ENCODE measurements at regions not wholly inside any gene's neighbourhood (a gene's known extent, or its start where the extent isn't known, plus 50 kb on each side); places are given as distances from the start of the nearest gene placed in this dataset.

DNA sequence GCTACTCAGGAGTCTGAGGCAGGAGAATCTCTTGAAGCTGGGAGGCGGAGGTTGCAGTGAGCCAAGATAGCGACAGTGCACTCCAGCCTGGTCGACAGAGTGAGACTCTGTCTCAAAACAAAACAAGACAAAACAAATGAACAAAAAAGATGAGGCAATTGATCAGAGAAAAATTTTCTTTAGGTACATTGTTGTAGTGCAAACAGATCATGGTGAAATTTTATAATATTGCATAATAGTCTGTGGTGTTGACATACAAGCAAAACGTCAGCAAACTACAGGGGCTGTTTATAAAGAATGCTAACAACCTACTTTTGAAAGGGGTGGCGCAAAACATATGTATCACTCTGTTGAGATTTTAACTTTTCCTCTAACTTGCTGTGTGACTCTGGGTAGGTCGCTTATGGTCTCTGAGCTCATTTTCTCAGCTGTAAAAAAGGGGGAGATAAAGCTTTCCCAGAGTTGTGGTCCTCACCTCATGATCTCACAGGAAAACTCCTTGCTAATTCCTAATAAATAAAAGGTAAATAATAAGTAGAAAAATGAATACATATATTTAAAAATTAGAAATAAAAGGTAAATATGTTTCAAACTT, 64.8 kb upstream of the NUP160 start:
- TF ChIP-seq POLR2A (IDR thresholded peaks at IDR 0.05; ENCODE audit: low read length) = no peak
- no peak for TF ChIP-seq GATA1 (IDR thresholded peaks at IDR 0.05; ENCODE audit: low read depth, low read length)
